Heart left ventricle (tissue), 16 donors: ENCODE measurements at regions not wholly inside any gene's neighbourhood (a gene's known extent, or its start where the extent isn't known, plus 50 kb on each side); places are given as distances from the start of the nearest gene placed in this dataset.
A peak's percentile ranks its signal among the peaks of the same experiment; 100 is the strongest.
"Not testable (repeated sequence)": the region's sequence is repeated elsewhere in the genome, so short reads cannot be mapped to it uniquely, and the experiment has no call there.

ENCODE experiments used
- ATAC-seq, 4 donors: fragments of 200-7000 bp; cut with Tn5 transposase; one replicate each; pipeline ENCODE4 v1.9.1; 2020 to 2022; ENCODE audit warnings: moderate library complexity in 4 of 4, mild to moderate bottlenecking in 3 of 4, moderate number of reproducible peaks in 1 of 4
- DNase-seq, 5 donors: peaks; one replicate each; pipeline ENCODE4 v3.0.0-alpha.2; 2020
- H3K27ac ChIP-seq, 12 donors: fragments of 200-600 bp; sonication (generic) in 4 of 12; one replicate each; pipeline versions ENCODE4 v1.5.0 to v1.8.0; 2016 to 2022; ENCODE audit warnings: mild to moderate bottlenecking in 2 of 12
- H3K27me3 ChIP-seq, 9 donors: fragments of 200-600 bp; sonication (generic) in 2 of 9; one replicate each; pipeline versions ENCODE4 v1.5.1 to v1.8.0; 2016 to 2022; ENCODE audit warnings: mild to moderate bottlenecking in 3 of 9
- H3K36me3 ChIP-seq, 9 donors: fragments of 200-600 bp; sonication (generic) in 2 of 9; one replicate each; pipeline versions ENCODE4 v1.5.0 to v1.8.0; 2018 to 2022; ENCODE audit warnings: mild to moderate bottlenecking in 2 of 9
- H3K4me1 ChIP-seq, 12 donors: fragments of 200-600 bp; sonication (generic) in 4 of 12; one replicate each; pipeline versions ENCODE4 v1.5.0 to v1.8.0; 2016 to 2022; ENCODE audit warnings: mild to moderate bottlenecking in 3 of 12
- H3K4me3 ChIP-seq, 12 donors: fragments of 200-600 bp; sonication (generic) in 4 of 12; one replicate each; pipeline versions ENCODE4 v1.5.0 to v1.8.0; 2017 to 2022; ENCODE audit warnings: mild to moderate bottlenecking in 9 of 12, moderate library complexity in 4 of 12
- H3K9me3 ChIP-seq, 12 donors: fragments of 200-600 bp; sonication (generic) in 4 of 12; one replicate each; pipeline versions ENCODE4 v1.5.0 to v1.8.0; 2016 to 2022; ENCODE audit warnings: mild to moderate bottlenecking in 1 of 12
- POLR2A ChIP-seq, 2 donors: fragments of 450-650 bp; IDR thresholded peaks; one replicate each; pipeline ENCODE4 v1.6.1; 2017; ENCODE audit warnings: antibody characterized with exemption in 2 of 2, mild to moderate bottlenecking in 2 of 2, moderate library complexity in 2 of 2
- WGBS, 4 donors: extraction: QIAGEN DNeasy Blood & Tissue Kit in 2 of 4; methylation state at CpG; one replicate each; pipeline versions ENCODE4 v1.1.5 to v1.1.7; 2013 to 2018; 5-methylcytosine and 5-hydroxymethylcytosine counted together
- intact Hi-C, 10 donors: fragments of 100-400 bp; cut with DNase I; formaldehyde crosslinking; loops; one replicate each; pipeline versions ENCODE4 v1.11.1 to v1.14.2; 2022
- TF ChIP-seq, protein P1 (sequence below), 12 donors: fragments of 200-600 bp; sonication (generic) in 4 of 12; IDR thresholded peaks; one replicate each; pipeline versions ENCODE4 v1.5.0 to v1.8.0; 2018 to 2022; ENCODE audit warnings: antibody characterized with exemption in 12 of 12, mild to moderate bottlenecking in 5 of 12
- donor health status: ischemic (EF 13 %, LVEDD 7.1; RV severe dilation, severe dysfunction).
- donor health status: healthy with polysubstance abuse.
- donor health status: DM: no; HTN: yes; CAD: no.
- donor health status: DM: no; HTN: no; CAD: no.
- donor health status: ischemic (EF 25% LVEDD 6.9; RV normal size, moderate dysfunction).
- donor health status: ischemic (EF 25% LVEDD 5.7; RV mildly dilated, moderate dysfunction).
- donor health status: healthy.
- donor health status: DM: yes; HTN: yes; CAD: no.
- donor health status: ischemic (EF 35%, LVEDD 5.7; RV mildly dilated, moderate dysfunction).
- donor health status: nonischemic (EF 11% LVEDD 7.7; RV severe dilation, severe dysfunction).
- donor health status: DM: yes; HTN: yes; CAD: no.
- donor health status: PGD.
- donor health status: ischemic (EF 29% LVEDD 5.4; RV normal size, mild dysfunction).
- donor health status: nonischemic (EF 23%, LVEDD 6.1; RV moderate dilation, normal function).

DNA sequence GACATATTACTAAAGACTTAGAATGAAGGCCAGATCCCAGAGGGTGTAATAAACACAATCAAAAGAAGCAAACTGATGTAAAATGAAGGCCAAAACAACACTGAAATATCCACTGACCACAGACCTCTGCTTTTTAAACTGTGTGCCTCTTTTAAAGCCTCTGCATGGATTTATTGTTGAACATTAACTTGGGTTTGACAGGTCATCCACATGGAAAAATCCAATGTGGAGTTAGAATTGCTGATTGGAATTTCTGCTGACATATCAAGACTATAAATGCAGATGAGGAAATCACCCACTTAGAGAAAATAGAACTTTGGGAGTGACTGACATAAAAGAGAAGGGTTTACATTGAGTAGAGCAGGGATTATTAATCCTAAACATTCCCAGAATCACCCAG, 853.9 kb upstream of the RAG2 start:
- H3K4me3 ChIP-seq = no peak overlapping the region
- intact Hi-C loops = loop anchor here in 1 of 10 donors (10.0 kb wide), 1 partner anchor 57 kb away; no protein-coding TSS in a partner anchor
- DNase-seq = no peak
- no peak for ATAC-seq
- no peak for TF ChIP-seq POLR2A (IDR thresholded peaks at IDR 0.05)
- TF ChIP-seq, protein P1, sequence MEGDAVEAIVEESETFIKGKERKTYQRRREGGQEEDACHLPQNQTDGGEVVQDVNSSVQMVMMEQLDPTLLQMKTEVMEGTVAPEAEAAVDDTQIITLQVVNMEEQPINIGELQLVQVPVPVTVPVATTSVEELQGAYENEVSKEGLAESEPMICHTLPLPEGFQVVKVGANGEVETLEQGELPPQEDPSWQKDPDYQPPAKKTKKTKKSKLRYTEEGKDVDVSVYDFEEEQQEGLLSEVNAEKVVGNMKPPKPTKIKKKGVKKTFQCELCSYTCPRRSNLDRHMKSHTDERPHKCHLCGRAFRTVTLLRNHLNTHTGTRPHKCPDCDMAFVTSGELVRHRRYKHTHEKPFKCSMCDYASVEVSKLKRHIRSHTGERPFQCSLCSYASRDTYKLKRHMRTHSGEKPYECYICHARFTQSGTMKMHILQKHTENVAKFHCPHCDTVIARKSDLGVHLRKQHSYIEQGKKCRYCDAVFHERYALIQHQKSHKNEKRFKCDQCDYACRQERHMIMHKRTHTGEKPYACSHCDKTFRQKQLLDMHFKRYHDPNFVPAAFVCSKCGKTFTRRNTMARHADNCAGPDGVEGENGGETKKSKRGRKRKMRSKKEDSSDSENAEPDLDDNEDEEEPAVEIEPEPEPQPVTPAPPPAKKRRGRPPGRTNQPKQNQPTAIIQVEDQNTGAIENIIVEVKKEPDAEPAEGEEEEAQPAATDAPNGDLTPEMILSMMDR (IDR thresholded peaks at IDR 0.05) = no peak
- H3K27me3 ChIP-seq = no peaks in the 10 kb centered on the region
- no peak overlapping the region for H3K27ac ChIP-seq
- H3K36me3 ChIP-seq = no peaks in the 10 kb centered on the region
- H3K4me1 ChIP-seq = no peaks in the 10 kb centered on the region
- no peaks in the 10 kb centered on the region for H3K9me3 ChIP-seq

DNA sequence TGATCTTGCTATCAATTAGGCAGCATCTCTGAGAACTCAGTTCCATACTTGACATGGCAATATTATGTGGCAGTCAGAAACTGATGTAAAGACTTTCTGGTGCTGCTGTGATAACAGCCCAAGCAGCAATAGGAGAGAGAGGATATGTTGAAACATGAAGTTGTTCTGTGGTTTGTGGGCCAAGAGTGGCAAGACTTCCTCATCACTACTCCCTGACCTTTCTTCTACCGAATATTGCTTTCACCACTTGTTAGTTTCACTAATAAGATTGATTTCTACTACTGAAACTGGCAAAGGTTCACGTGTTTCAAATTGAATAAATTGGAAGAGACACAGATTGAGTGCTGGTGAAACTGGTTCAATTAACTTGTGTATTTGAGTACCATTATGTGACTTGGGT, 852.6 kb upstream of the RAG2 start:
- no peaks in the 10 kb centered on the region for H3K4me1 ChIP-seq
- no peak overlapping the region for H3K4me3 ChIP-seq
- no peaks in the 10 kb centered on the region for H3K9me3 ChIP-seq
- intact Hi-C loops = loop anchor here in 1 of 10 donors (10.0 kb wide), 1 partner anchor 56 kb away; no protein-coding TSS in a partner anchor
- TF ChIP-seq POLR2A (IDR thresholded peaks at IDR 0.05) = no peak
- TF ChIP-seq, protein P1 (IDR thresholded peaks at IDR 0.05) = no peak
- no peaks in the 10 kb centered on the region for H3K27me3 ChIP-seq
- no peak overlapping the region for H3K27ac ChIP-seq
- H3K36me3 ChIP-seq = no peaks in the 10 kb centered on the region
- DNase-seq (no peak), ATAC-seq (no peak)
- WGBS, 4 donors = 52 to 67% (median 59%) methylated on average over 2 of the region's 2 CpGs

DNA sequence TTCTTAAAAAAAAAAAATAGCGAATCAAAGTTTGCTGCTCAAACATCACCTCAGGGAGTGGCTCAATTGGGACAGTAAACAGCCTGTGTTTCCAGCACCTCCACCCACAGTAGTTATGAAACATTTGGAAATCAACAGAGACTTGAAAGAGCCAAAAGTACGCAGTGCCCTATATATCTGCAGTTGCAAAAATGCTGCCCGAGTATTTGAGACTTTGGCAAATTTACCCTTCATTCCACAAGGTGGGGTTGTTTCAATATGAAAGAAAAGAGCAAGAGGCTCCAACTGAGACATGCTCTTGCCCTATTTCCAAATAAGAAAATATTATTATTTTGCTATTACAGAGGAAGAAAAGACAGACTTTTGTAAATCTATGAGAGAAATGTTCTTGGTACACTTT, 851.1 kb upstream of the RAG2 start:
- ATAC-seq (peak in 1 of 4 donors; percentile 31), DNase-seq (no peak)
- H3K4me1 ChIP-seq = no peaks in the 10 kb centered on the region
- H3K9me3 ChIP-seq = no peaks in the 10 kb centered on the region
- intact Hi-C loops = no loop called here
- 24 to 48% (median 30%) methylated on average over 3 of the region's 3 CpGs for WGBS, 4 donors
- H3K27me3 ChIP-seq = no peaks in the 10 kb centered on the region
- TF ChIP-seq, protein P1 (IDR thresholded peaks at IDR 0.05) = peak in 5 of 12 donors; percentile 10 to 42 (median 36)
- TF ChIP-seq POLR2A (IDR thresholded peaks at IDR 0.05) = no peak
- no peaks in the 10 kb centered on the region for H3K36me3 ChIP-seq
- H3K27ac ChIP-seq = no peak overlapping the region
- no peak overlapping the region for H3K4me3 ChIP-seq

DNA sequence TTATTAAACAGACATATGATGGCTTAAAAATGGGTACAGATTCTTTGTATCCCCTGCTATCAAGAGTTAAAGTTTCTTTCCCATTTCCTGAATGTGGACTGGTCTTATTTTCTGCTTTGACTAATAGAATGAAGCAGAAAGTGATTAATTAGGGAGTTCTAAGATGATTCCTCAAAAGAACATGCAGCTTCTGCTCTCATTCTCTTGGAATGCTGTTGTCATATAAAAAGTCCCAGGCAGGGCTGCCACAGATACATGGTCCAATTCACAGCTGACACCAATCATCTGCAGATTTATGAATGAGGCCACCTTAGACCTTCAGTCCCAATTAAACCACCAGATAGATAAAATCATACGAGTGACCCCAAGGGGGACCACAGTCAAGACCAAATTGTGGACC, 844.5 kb upstream of the RAG2 start:
- ATAC-seq (no peak), DNase-seq (no peak)
- H3K27me3 ChIP-seq = no peaks in the 10 kb centered on the region
- intact Hi-C loops = no loop called here
- 36 to 70% (median 60%) methylated on average over 1 of the region's 1 CpG for WGBS, 4 donors
- H3K4me1 ChIP-seq = no peaks in the 10 kb centered on the region
- no peaks in the 10 kb centered on the region for H3K36me3 ChIP-seq
- no peak for TF ChIP-seq POLR2A (IDR thresholded peaks at IDR 0.05)
- TF ChIP-seq, protein P1 (IDR thresholded peaks at IDR 0.05) = no peak
- H3K4me3 ChIP-seq = no peak overlapping the region
- H3K9me3 ChIP-seq = no peaks in the 10 kb centered on the region
- no peak overlapping the region for H3K27ac ChIP-seq

DNA sequence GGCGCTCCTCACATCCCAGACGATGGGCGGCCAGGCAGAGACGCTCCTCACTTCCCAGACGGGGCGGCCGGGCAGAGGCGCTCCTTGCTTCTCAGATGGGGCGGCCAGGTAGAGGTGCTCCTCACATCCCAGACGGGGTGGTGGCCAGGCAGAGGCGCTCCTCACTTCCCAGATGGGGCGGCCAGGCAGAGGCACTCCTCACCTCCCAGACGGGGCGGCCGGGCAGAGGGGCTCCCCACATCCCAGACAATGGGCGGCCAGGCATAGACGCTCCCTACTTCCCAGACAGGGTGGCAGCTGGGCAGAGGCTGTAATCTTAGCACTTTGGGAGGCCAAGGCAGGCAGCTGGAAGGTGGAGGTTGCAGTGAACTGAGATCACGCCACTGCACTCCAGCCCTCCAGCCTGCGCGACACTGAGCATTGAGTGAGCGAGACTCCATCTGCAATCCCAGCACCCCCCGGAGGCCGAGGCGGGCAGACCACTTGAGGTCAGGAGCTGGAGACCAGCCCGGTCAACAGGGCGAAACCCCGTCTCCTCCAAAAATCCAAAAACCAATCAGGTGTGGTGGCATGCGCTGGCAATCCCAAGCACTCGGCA, 833.7 kb upstream of the RAG2 start:
- DNase-seq = peak in 1 of 5 donors; percentile 60
- H3K27ac ChIP-seq, H3K36me3 ChIP-seq, ATAC-seq, H3K4me3 ChIP-seq, H3K4me1 ChIP-seq, intact Hi-C loops, H3K27me3 ChIP-seq: not testable (repeated sequence)
- H3K9me3 ChIP-seq = peaks cover 0 to 12% (median 2%) of the 10 kb centered on the region in 12 donors
- WGBS, 4 donors = 92 to 96% (median 93%) methylated on average over 19 to 29 of the region's 29 CpGs

DNA sequence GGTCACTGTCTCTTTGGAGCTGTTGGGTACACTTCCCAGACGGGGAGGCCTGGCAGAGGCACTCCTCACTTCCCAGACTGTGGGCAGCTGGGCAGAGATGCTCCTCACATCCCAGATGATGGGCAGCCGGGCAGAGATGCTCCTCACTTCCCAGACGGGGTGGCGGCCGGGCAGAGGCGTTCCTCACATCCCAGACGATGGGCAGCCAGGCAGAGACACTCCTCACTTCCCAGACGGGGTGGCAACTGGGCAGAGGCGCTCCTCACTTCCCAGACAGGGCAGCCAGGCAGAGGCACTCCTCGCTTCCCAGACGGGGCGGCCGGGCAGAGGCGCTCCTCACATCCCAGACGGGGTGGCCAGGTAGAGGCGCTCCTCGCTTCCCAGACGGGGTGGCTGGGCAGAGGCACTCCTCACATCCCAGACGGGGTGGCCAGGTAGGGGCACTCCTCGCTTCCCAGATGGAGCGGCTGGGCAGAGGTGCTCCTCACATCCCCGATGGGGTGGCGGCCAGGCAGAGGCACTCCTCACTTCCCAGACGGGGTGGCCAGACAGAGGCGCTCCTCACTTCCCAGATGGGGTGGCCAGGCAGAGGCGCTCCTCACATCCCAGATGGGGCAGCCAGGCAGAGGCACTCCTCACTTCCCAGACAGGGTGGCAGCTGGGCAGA, 833.1 kb upstream of the RAG2 start:
- DNase-seq, ATAC-seq, H3K36me3 ChIP-seq, H3K4me3 ChIP-seq, intact Hi-C loops, H3K4me1 ChIP-seq, H3K9me3 ChIP-seq, H3K27ac ChIP-seq, H3K27me3 ChIP-seq: not testable (repeated sequence)
- 78 to 87% (median 83%) methylated on average over 14 to 26 of the region's 26 CpGs for WGBS, 4 donors
